ENCODE measurements at regions not wholly inside any gene's neighbourhood (a gene's known extent, or its start where the extent isn't known, plus 50 kb on each side); places are given as distances from the start of the nearest gene placed in this dataset.
"Not testable (repeated sequence)": the region's sequence is repeated elsewhere in the genome, so short reads cannot be mapped to it uniquely, and the experiment has no call there.

GRCh38 chr13:82118589-82118988, 1763.7 kb downstream of the SLITRK1 start:
- DNase-seq, result no peak

GRCh38 chr13:82116422-82116989, 1765.8 kb downstream of the SLITRK1 start:
- DNase-seq, result no peak

GRCh38 chr13:82115391-82115790, 1766.9 kb downstream of the SLITRK1 start:
- DNase-seq, result no peak

DNA sequence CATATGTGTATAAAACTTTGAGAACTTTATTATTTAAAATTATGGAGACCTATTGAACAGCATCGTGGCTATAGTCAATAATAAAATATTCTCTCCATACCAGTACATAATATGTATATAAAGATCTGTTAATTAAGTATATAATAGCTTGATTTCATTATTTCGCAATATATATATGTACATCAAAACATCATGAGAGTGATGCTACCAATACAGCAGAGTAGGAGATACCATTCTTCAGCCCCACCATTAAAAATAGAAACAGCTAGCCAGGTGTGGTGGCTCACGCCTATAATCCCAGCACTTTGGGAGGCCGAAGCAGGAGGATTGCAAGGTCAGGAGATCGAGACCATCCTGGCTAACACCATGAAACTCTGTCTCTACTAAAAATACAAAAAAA, 1755.3 kb upstream of the SPRY2 start:
- DNase-seq, result no peak

GRCh38 chr13:82092312-82092711, 1751.4 kb upstream of the SPRY2 start:
- DNase-seq, result no peak

DNA sequence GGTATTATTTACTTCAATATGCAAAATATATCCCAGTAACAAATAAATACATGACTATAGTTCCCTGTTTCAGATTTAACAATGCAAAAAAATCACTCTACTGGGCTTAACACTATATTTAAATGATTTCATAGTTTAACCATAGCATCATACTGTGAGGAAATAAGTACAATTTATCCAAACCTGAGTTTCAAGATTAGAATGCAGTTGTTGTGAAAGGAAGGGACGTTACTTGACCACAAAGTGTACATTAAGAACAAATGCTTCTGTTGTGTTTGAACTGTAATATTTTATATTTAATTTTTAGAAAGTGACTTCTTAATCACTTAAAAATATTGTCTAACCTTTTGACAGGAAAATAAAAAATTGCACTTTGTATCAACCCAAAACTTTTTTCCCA, 1747.9 kb upstream of the SPRY2 start:
- no peak for DNase-seq

- DNase-seq, result no peak
These were observed 1735.6 kb upstream of the SPRY2 start for GRCh38 chr13:82076496-82076895.

GRCh38 chr13:82070416-82070815, 1729.5 kb upstream of the SPRY2 start:
- no peak for DNase-seq

DNA sequence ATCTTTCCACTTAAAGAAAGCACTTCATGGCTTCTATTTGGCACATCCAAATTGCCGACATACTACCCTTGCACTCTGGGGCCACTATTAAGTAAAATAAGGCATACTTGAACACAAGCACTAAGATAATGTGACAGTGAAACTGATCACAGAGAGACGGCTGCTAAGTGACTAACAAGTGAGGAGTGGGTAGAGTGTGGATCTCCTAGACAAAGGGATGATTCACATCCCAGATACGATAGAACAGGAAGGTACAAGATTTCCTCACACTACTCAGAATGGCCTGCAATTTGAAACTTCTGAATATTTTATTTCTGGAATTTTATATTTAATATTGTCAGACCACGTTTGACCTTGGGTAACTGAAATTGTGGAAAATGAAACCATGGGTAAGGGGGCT, 1721.8 kb upstream of the SPRY2 start:
- no peak for DNase-seq

- DNase-seq, result no peak
These were observed 1717.4 kb upstream of the SPRY2 start for GRCh38 chr13:82058364-82058763.

DNA sequence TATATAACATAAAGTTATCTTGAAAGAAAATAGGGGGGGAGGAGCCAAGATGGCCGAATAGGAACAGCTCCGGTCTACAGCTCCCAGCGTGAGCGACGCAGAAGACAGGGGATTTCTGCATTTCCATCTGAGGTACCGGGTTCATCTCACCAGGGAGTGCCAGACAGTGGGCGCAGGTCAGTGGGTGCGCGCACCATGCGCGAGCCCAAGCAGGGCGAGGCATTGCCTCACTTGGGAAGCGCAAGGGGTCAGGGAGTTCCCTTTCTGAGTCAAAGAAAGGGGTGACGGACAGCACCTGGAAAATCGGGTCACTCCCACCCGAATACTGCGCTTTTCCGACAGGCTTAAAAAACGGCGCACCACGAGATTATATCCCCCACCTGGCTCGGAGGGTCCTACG, 1704.4 kb upstream of the SPRY2 start:
- not testable (repeated sequence) for DNase-seq

GRCh38 chr13:82036602-82037001, 1695.7 kb upstream of the SPRY2 start:
- DNase-seq, result no peak

GRCh38 chr13:82011355-82011754, 1670.4 kb upstream of the SPRY2 start:
- no peak for DNase-seq

- no peak for DNase-seq
These were observed 1669.9 kb upstream of the SPRY2 start for GRCh38 chr13:82010780-82011179.

DNA sequence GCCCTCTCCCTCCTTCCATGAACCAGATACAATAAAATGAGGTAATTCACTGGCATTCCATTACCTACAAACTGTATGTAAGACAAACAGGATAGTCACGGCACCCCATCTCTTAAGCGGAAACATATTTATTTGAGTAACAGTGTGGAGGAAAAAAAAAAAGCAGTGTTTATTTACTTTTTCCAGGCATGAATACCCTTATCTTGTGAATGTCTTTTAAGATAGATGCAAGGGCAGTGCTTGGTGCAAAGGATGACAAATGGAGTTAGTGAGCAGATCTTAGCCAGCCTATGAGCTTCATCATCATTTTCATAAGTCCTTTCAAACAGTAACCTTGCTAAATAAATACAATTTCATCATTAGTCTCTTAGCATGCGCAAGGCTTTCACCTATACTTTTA, 1661.8 kb upstream of the SPRY2 start:
- no peak for DNase-seq

- no peak for DNase-seq
These were observed 1654.4 kb upstream of the SPRY2 start for GRCh38 chr13:81995316-81995715.

- no peak for DNase-seq
These were observed 1649.7 kb upstream of the SPRY2 start for GRCh38 chr13:81990652-81991051.

DNA sequence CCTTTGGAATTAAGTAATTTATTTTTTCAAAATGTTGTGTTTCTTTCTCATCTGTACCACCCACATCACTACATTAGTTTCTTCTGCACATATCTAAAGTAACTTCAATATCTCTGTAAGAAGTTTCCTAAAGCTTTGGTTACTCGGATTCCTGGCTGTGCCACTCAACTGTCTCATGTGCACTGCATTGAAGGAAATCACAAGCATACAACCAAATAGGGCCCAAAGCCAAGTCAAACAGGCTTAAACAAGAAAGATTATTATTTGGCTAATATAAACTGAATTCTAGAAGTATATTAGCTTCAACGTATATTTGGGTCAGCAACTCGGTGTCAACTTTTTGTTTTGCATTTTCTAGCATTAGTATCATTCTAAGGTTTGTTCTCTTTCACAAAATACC, 1647.6 kb upstream of the SPRY2 start:
- no peak for DNase-seq

DNA sequence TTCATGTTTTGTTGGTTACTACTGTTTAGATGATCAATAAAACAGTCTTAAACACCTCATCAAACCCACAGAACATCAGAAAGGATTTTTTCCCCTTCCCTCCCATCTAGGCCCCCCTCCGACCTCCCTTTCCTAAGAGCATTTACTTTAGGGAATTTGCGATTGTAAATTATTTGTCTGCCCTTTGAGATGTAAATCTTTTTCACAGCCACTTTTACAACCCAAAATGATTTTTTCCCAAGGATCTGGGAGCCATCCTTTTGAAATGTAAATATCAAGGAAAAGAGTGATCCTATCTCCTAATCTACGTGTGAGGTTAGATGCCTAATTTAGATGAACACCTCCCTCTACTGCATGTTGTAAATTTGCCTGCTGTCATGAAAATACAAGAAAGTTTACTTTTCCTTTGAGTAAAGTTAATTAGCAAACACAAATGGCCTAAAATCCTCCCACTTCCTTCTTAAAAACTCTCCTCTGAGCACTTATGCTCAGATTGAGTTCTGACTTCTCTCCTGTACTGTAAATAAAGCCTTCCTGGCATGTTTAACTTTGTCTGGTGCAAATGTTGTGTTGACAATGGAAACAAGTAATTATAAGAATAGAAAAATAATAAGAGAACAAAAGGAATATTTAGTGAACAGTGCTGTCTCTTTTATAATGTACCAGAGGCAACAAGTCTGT, 1646.9 kb upstream of the SPRY2 start:
- DNase-seq, result no peak

DNA sequence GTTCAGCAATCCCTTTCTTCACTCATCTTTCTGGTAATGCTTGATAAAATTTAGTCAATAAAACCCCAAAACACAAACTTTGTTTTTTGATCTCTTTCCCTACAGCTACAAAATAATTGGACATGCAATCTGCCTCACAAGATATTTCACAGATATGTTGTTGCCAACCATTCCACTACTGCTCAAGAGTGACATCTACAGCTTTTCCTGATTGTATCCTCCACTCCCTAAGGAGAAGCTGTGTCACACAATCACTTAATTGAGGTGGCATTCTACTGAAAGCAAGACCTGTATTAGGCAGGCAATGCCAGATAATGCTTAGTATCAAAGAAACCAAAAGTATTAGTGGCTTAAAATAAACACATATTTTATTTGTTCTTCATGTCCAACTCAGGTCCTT, 1646.2 kb upstream of the SPRY2 start:
- no peak for DNase-seq

- no peak for DNase-seq
These were observed 1645.4 kb upstream of the SPRY2 start for GRCh38 chr13:81986308-81986707.

DNA sequence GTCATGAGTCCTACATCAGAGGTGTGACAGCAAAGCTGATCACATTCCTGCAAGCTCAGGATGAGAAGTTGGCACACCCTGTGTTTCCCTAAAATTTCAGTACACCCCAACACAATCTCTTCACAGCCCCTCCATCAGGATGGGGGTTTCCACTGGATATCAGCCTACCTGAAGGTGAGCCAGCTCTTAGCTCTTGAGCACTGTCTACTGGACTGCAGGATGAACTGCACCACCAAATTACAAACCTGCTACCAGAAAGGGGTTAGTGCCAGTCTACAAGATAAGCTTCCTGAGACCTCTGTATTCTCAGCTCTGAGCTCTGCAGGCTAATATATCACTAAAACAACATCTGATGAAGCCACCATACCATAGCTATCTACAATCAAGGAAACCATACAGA, 1616.2 kb upstream of the SPRY2 start:
- no peak for DNase-seq

DNA sequence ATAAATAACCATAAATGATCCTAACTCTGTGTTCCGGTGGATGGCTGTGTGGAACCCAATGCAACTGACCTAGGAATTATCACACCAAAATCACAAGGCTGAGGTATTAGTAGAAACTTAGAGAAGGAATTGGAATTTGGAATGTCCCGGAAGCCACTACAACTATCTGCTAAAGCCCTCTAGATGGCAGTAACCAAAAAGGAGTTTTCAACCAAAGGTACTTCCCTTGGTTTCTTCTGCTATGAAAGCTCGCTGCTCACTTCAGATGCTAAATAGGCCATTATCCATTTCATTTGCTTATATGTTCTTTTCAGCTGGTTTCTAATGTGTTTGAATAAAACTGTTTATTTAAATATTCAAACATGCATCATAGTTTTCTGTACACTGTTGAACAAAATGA, 1589.1 kb upstream of the SPRY2 start:
- DNase-seq, result no peak

DNA sequence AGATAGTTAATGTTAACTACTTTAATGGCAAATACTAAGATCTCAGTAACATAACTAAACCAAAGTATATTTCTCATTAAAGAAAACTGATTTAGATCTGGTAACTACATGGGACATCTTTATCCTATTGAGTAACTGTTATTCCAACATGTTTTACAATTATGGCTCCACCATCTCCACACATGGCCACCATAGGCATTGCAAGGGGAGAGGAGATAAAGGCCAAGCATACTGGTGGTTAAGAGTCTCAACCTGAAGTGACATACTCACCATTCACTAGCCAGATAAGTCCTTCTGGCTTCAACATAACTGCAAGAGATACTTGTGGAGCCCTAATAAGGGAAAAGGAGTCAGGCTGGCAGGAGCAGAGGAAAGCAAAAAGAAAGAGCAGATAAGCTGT, 1586.4 kb upstream of the SPRY2 start:
- DNase-seq, result no peak

DNA sequence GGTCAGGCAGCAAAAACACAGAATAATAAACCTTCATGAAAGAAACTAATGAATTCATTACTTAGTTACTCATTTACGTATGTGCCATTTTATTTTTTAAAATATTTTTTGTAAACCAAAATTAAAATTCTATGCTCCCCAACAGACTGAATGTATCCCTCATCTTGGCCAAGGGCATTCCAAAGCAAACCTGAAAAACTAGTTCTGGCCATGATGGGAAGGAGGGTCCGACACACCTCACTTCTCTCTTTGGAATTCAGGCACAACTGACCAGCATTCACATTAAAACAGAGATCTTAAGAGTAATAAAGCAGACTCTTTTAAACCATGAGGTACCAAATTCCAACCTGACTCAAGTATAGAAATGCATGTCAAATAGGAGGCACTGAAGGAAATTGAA, 1576.9 kb upstream of the SPRY2 start:
- DNase-seq, result no peak

Data from T-helper 1 cell (primary cell).